ENCODE measurements at regions not wholly inside any gene's neighbourhood (a gene's known extent, or its start where the extent isn't known, plus 50 kb on each side); places are given as distances from the start of the nearest gene placed in this dataset.

DNA sequence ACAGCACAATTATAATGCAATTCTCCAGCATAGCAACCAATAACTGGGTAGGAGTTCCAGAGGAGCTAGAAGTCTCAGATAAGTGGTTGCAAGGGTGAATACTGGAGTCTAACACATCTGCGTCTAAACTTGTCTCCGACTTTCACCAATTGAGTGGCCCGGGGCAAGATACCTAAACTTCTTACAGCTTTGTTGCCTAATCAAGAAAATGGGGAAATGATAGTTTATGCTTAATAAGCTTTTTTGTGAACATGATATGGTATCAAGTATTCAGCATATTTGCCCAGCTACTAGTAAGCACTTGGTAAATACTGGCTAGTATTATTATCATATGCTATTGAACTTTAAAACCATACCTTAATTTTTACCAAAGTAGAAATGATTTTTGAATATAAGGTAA is 183.5 kb downstream of the KCNJ2 start:
- no peak overlapping the region for H3K4me3 Mint-ChIP-seq
- no peak for ATAC-seq (ENCODE audit: low read depth)
- H3K27me3 Mint-ChIP-seq: no peaks in the 10 kb centered on the region
- DNase-seq: no peak
- no peak overlapping the region for H3K27ac Mint-ChIP-seq
- POLR2A ChIA-PET: no interaction called here
- H3K36me3 Mint-ChIP-seq: no peaks in the 10 kb centered on the region
- no peaks in the 10 kb centered on the region for H3K4me1 Mint-ChIP-seq
- H3K9me3 Mint-ChIP-seq: no peaks in the 10 kb centered on the region

DNA sequence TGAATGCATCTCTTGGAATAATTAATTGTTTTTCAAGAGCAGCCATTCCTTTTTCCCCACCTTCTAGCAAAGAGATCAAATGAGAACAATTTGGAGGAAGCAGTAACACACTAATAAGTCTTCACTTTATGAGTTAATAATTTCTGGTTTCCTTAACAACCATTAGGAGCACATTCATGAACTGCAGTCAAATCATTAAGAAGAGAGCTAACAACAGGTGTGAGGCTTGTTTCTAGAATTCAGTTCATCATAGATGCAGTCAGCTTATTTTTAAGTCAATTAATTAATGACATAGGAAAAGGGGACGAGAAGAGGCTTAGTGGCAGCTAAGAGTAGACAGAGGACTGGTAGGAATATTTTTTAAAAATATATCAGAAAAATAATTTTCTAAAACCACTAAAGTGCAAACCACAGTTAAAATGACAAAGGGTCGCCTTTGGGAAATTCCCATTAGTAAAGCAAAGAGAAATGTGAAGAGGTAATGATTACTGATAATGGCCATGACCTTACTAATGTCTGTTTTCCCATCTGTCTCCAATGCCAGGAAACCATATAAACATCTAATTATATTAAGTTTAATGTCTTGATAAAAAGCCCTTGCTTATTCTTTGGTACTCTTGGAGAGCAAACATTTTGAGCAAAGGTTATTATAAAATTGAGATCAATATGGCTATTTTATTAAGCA is 184.2 kb downstream of the KCNJ2 start:
- Mint-ChIP-seq H3K4me3 (no peak overlapping the region), H3K36me3 (no peaks in the 10 kb centered on the region), H3K9me3 (no peaks in the 10 kb centered on the region), H3K4me1 (no peaks in the 10 kb centered on the region), H3K27ac (no peak overlapping the region), H3K27me3 (no peaks in the 10 kb centered on the region)
- DNase-seq (no peak), ATAC-seq (ENCODE audit: low read depth) (no peak)
- POLR2A ChIA-PET: no interaction called here

DNA sequence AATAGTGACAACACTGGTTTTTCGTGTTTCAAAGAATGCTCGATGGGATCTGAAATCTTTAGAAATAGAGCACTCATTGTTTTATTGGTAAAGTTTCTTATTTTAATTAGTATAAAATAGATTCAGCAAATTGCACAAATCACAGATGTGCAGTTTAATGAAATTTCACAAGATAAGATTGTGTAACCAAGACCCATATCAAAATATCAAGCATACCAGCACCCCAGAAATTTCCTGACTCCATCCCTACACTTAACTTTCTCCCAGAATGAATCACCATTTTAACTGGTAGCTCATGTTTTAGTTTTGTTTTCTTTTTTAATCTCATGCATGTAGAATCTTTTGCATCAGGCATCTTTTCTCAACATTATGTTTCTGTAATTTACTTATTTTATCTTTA is 185.9 kb downstream of the KCNJ2 start:
- H3K4me3 Mint-ChIP-seq: no peak overlapping the region
- no peaks in the 10 kb centered on the region for H3K9me3 Mint-ChIP-seq
- no peaks in the 10 kb centered on the region for H3K27me3 Mint-ChIP-seq
- ATAC-seq (ENCODE audit: low read depth) (no peak), DNase-seq (no peak)
- H3K36me3 Mint-ChIP-seq: no peaks in the 10 kb centered on the region
- H3K4me1 Mint-ChIP-seq: no peaks in the 10 kb centered on the region
- H3K27ac Mint-ChIP-seq: no peak overlapping the region
- POLR2A ChIA-PET: no interaction called here

DNA sequence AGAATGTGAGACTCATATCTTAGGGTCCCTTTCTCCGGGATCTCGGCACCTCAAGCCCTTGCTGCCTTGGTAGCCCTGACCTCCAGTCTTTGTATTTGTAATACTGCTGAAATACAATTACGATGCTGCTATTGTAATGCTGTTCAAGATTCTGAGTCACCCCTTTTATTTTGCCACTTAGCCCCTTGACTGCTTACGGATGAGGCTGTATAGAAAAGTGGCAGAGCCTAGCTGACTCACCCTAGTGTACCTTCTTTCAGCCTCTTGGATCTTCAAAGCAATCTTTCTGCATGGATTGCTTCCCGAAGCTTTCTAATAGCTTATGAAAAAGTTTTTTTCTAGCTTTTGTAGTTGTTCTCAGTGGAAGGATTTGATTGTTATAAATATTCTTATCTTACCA is 187.9 kb downstream of the KCNJ2 start:
- POLR2A ChIA-PET: no interaction called here
- Mint-ChIP-seq H3K9me3 (no peaks in the 10 kb centered on the region), H3K36me3 (no peaks in the 10 kb centered on the region), H3K4me1 (no peaks in the 10 kb centered on the region), H3K4me3 (no peak overlapping the region), H3K27me3 (no peaks in the 10 kb centered on the region), H3K27ac (no peak overlapping the region)
- ATAC-seq (ENCODE audit: low read depth) (no peak), DNase-seq (no peak)

DNA sequence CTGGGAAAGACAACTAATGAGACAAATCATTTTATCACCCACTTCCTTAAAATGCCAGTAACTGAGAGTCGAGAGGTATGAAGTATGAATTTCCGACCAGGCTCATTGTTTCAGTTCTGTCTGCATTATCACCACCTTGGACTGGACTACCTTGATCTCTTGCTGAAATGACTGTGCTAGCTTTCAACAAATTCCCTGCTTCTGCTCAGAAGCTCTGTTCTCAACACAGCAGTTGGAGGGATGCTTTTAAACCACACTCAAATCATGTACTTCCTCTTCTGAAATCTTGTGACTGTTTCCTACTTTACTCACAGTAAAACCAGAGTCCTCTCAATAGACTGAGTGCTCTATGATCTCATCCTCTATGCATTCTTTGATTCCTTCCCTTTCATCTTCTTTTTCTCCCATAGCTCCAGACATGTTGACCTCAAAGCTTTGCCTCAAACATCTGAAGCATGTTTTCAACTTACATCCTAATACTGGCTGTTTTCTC is 195.8 kb downstream of the KCNJ2 start:
- ATAC-seq (ENCODE audit: low read depth): no peak
- no peak overlapping the region for H3K4me3 Mint-ChIP-seq
- H3K27me3 Mint-ChIP-seq: no peaks in the 10 kb centered on the region

DNA sequence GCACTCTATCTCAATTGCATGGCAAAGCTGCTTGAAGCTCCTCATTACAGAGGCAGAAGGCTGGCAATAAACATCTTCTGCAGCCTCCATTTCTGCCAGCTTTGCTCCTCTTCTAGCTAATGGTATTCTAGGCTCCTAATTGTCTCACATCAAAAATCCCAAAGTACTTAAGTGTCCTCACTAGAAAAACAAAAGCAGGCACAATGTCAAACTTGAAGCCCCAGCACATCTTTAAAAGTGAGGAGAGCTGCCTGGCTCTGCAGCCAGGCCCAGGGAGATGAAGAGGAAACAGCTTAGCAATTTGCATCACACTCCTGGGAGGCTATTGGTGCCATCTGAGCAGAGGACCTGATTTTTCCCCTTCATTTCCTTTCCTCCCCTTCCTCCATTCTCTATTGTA is 197.1 kb downstream of the KCNJ2 start:
- H3K4me3 Mint-ChIP-seq: no peak overlapping the region

More for the DNA sequence above, 195.8 kb downstream of the KCNJ2 start:
- POLR2A ChIA-PET: no interaction called here
- no peaks in the 10 kb centered on the region for H3K36me3 Mint-ChIP-seq
- H3K4me1 Mint-ChIP-seq: no peaks in the 10 kb centered on the region
- H3K9me3 Mint-ChIP-seq: no peaks in the 10 kb centered on the region
- no peak for DNase-seq
- no peak overlapping the region for H3K27ac Mint-ChIP-seq

DNA sequence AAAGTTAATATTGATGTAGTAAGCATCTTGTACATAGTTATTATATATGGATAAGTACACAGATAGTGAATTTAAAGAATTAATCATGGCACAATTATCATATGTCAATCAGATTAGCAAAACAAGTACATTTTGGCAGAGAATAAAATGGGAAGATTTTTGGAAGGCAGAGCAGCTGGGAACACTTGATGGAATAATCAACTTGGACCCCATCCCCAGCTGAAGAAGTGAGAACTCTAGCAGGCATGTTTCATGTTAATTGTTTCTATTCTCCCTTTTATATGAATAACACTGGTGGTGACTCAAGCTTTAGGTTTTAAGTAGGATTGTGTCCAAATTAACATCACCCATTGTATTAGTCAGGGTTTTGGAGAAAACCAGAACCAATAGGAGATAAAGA is 198.7 kb downstream of the KCNJ2 start:
- no peaks in the 10 kb centered on the region for H3K36me3 Mint-ChIP-seq
- no peaks in the 10 kb centered on the region for H3K27me3 Mint-ChIP-seq
- no peaks in the 10 kb centered on the region for H3K4me1 Mint-ChIP-seq
- no peak overlapping the region for H3K4me3 Mint-ChIP-seq
- POLR2A ChIA-PET: no interaction called here
- H3K27ac Mint-ChIP-seq: no peak overlapping the region
- no peak for DNase-seq
- H3K9me3 Mint-ChIP-seq: peaks cover 1% of the 10 kb centered on the region
- no peak for ATAC-seq (ENCODE audit: low read depth)

More for the DNA sequence above, 197.1 kb downstream of the KCNJ2 start:
- Mint-ChIP-seq H3K36me3 (no peaks in the 10 kb centered on the region), H3K9me3 (peaks cover 1% of the 10 kb centered on the region), H3K27ac (no peak overlapping the region), H3K4me1 (no peaks in the 10 kb centered on the region), H3K27me3 (no peaks in the 10 kb centered on the region)
- DNase-seq (no peak), ATAC-seq (ENCODE audit: low read depth) (no peak)
- POLR2A ChIA-PET: no interaction called here

DNA sequence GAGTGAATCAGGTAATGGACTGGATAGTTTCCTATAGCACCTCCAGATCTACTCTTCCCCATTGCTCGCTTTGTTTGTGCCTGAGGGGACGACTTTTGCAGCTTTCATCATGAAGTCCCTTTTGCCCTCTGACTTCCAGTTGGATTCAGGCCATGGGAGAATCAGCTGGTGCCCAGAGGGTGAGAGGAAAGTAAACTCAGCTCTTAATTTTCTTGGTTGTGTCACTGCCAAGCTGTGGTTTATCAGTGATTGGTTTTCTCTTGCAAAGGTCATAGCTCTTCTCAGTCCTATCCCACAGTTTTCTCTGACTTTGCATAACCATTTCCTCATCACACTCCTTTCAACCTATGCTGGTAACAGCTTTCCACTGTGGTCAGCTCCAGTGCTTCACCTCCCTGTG is 200.1 kb downstream of the KCNJ2 start:
- Mint-ChIP-seq H3K4me3 (no peak overlapping the region), H3K27ac (no peak overlapping the region), H3K36me3 (no peaks in the 10 kb centered on the region), H3K27me3 (no peaks in the 10 kb centered on the region), H3K4me1 (no peaks in the 10 kb centered on the region), H3K9me3 (peaks cover 1% of the 10 kb centered on the region)
- POLR2A ChIA-PET: no interaction called here
- DNase-seq (no peak), ATAC-seq (ENCODE audit: low read depth) (no peak)

DNA sequence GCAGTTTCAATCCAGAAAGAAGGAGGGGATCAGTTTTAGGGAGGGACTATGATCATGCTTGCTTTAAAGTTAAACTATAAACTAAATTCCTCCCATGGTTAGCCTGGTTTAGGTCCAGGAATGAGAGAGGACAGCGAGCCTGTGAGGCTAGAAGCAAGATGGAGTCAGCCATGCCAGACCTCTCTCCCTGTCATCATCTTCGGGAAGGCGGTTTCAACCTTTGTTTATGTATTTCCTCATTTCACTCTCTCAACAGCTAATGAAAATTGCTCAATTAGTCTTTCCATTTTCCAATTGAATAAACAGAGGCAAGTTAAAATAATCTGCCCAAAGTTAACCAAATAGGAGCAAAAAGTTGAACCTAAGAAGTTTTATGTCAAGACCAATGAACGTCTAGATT is 201.5 kb downstream of the KCNJ2 start:
- no peak for ATAC-seq (ENCODE audit: low read depth)
- Mint-ChIP-seq H3K9me3 (peaks cover 1% of the 10 kb centered on the region), H3K27me3 (no peaks in the 10 kb centered on the region), H3K4me1 (no peaks in the 10 kb centered on the region), H3K4me3 (no peak overlapping the region), H3K27ac (no peak overlapping the region), H3K36me3 (no peaks in the 10 kb centered on the region)
- POLR2A ChIA-PET: no interaction called here
- DNase-seq: no peak

DNA sequence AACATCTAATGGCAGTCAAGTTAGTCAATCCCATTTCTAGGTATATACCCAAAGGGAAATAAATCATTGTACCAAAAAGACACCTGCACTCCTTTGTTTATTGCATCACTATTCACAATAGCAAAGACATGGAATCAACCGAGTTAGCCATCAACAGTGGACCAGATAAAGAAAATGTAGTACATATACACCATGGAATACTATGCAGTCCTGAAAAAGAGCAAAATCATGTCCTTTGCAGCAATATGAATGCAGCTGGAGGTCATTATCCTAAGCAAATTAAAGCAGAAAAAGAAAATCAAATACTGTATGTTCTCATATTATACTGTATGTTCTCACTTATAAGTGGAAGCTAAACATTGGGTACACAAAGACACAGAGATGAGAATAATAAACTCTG is 204.0 kb downstream of the KCNJ2 start:
- H3K4me3 Mint-ChIP-seq: no peak overlapping the region
- H3K27me3 Mint-ChIP-seq: no peaks in the 10 kb centered on the region
- H3K9me3 Mint-ChIP-seq: peaks cover 1% of the 10 kb centered on the region
- H3K27ac Mint-ChIP-seq: no peak overlapping the region
- H3K36me3 Mint-ChIP-seq: no peaks in the 10 kb centered on the region
- POLR2A ChIA-PET: no interaction called here
- DNase-seq (no peak), ATAC-seq (ENCODE audit: low read depth) (no peak)
- H3K4me1 Mint-ChIP-seq: no peaks in the 10 kb centered on the region

DNA sequence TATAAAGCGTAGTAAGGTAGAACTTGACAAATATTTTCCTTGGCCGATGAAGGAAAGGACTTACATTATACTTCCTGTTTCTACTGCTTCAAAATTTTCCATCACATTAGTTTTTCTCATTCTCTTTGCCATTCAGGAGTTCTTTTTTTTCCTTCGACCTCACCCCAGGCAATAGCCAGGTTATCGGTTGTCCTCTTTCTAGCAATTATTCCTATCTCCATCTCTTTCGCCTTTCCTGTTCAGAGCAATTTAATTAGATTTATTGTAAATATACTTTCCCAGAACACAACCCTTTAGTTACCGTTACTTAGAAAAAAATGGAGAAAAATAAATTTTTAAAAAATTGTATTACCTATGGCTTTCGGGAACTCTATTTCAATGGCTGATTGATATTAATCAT is 205.2 kb downstream of the KCNJ2 start:
- ATAC-seq (ENCODE audit: low read depth) (no peak), DNase-seq (no peak)
- H3K27ac Mint-ChIP-seq: no peak overlapping the region
- peaks cover 1% of the 10 kb centered on the region for H3K9me3 Mint-ChIP-seq
- no peaks in the 10 kb centered on the region for H3K36me3 Mint-ChIP-seq
- H3K4me1 Mint-ChIP-seq: no peaks in the 10 kb centered on the region
- H3K4me3 Mint-ChIP-seq: no peak overlapping the region
- POLR2A ChIA-PET: no interaction called here
- H3K27me3 Mint-ChIP-seq: no peaks in the 10 kb centered on the region

DNA sequence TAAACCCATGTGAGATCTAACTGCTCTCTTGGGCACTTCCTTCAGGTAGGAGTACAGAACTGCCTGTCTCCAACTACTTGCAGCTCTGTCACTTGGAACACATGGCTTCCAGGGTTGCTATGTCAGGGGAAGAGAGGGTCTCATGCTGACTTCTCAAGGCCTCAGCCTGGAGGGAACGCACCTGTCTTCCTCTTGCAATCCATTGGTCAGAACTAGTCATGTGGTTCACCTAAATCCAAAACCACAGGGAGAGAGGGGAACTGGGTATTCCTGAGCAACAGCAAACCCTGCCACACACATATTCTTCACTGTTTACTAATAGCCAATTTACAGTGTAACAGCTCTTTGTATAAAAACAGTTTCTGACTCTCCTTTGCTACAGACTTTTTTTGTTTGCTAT is 206.1 kb downstream of the KCNJ2 start:
- H3K27ac Mint-ChIP-seq: no peak overlapping the region
- no peak for ATAC-seq (ENCODE audit: low read depth)
- H3K4me3 Mint-ChIP-seq: no peak overlapping the region
- no peaks in the 10 kb centered on the region for H3K9me3 Mint-ChIP-seq
- no peak for DNase-seq
- no peaks in the 10 kb centered on the region for H3K36me3 Mint-ChIP-seq
- no peaks in the 10 kb centered on the region for H3K4me1 Mint-ChIP-seq
- no peaks in the 10 kb centered on the region for H3K27me3 Mint-ChIP-seq
- POLR2A ChIA-PET: no interaction called here

DNA sequence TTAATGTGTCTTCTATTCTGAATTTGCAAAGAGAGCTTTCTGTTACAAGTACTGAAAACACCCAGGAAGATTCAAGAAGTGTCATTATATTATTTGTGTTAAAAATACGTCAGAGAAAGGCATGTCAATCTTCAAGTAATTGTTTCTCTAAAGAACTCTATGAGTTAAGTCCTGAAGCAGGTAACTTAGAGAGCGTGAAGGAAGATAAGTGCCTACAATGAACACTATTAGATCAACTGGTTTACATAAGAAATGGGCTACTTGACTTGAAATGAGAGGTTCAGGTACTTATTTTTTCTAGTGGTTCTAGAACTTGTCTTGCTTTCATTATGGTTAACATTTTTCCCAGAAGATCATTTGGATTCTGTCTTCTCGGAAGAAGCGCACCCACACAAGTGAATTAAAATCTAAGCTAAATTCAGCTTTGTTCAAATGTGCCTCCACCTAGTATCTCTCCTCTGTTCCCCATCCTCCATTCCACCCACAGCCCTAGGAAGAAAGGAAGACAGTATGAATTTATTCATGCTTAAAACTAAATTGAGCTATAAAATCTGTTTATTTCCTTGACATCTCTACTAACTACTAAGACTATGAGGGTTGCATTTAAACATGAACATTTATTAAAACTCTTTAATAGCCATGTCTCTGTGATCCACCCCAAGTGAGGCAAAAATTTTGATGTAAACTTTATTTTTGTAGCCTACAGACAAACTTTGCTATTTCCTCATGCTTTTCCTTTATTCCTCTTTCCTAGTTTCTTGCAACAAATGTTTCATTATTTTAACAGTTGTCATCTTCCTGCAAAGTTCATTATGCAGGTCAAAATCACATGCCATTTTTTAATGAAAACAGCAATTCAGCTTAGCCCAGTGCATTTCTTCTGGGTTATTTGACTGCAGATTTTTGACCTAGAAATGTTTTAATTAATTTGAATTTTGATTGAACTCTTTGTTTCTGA is 206.8 kb downstream of the KCNJ2 start:
- no peaks in the 10 kb centered on the region for H3K36me3 Mint-ChIP-seq
- no peaks in the 10 kb centered on the region for H3K9me3 Mint-ChIP-seq
- H3K27ac Mint-ChIP-seq: no peak overlapping the region
- no peak for ATAC-seq (ENCODE audit: low read depth)
- POLR2A ChIA-PET: no interaction called here
- H3K4me1 Mint-ChIP-seq: no peaks in the 10 kb centered on the region
- no peak overlapping the region for H3K4me3 Mint-ChIP-seq
- no peak for DNase-seq
- no peaks in the 10 kb centered on the region for H3K27me3 Mint-ChIP-seq

DNA sequence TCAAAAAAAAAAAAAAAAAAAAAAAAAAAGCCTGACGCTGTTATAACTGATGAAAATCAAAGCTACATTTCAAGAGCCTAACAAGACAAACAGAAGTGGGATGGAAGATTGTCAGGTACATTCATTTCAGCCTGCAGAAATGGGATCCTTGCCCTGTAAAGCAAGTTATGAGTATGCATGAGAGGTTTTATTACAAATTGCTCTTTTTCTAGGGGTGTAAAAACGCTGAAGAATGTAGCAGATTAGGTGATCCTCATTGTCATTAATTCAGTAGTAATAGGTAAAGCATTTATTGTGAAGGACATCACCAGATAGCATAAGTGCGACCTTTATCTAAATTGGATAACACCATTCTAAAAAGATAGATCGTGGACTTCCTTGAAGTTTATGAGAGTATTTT is 208.3 kb downstream of the KCNJ2 start:
- Mint-ChIP-seq H3K4me1 (no peaks in the 10 kb centered on the region), H3K36me3 (no peaks in the 10 kb centered on the region), H3K4me3 (no peak overlapping the region), H3K27me3 (no peaks in the 10 kb centered on the region), H3K27ac (no peak overlapping the region), H3K9me3 (no peaks in the 10 kb centered on the region)
- DNase-seq (no peak), ATAC-seq (ENCODE audit: low read depth) (no peak)
- POLR2A ChIA-PET: no interaction called here
